ENCODE measurements at regions not wholly inside any gene's neighbourhood (a gene's known extent, or its start where the extent isn't known, plus 50 kb on each side); places are given as distances from the start of the nearest gene placed in this dataset.

- no peak overlapping the region for H3K9ac ChIP-seq (ENCODE audit: low read length)
- no peak overlapping the region for H3K4me3 ChIP-seq (ENCODE audit: low read length)
- TF ChIP-seq EZH2 (optimal IDR thresholded peaks at IDR 0.05; ENCODE audit: low read depth, low read length) (no peak), CTCF (IDR thresholded peaks at IDR 0.05; ENCODE audit: low read length) (no peak), EZH2phosphoT487 (IDR thresholded peaks at IDR 0.05; ENCODE audit: low read length) (no peak)
- no peaks in the 10 kb centered on the region for H3K4me1 ChIP-seq (ENCODE audit: low read length)
- DNase-seq: no peak
- H3K4me2 ChIP-seq (ENCODE audit: low read depth, low read length): no peak overlapping the region
- no peak overlapping the region for H3K27ac ChIP-seq (ENCODE audit: low read length)
- no peaks in the 10 kb centered on the region for H3K36me3 ChIP-seq (replicated peaks; ENCODE audit: insufficient read depth, low read length)
- H3K9me3 ChIP-seq (replicated peaks; ENCODE audit: insufficient read depth, low read length): no peaks in the 10 kb centered on the region
- no peaks in the 10 kb centered on the region for H3K79me2 ChIP-seq (ENCODE audit: low read length)
- H2AFZ ChIP-seq (ENCODE audit: low read length): no peak overlapping the region
- H3F3A ChIP-seq (ENCODE audit: insufficient read depth, low read length): no peaks in the 10 kb centered on the region
- H3K9me2 ChIP-seq (replicated peaks; ENCODE audit: insufficient read depth, low read length): no peaks in the 10 kb centered on the region
- no peaks in the 10 kb centered on the region for H4K20me1 ChIP-seq (ENCODE audit: insufficient read depth, low read length)
- H3K27me3 ChIP-seq (replicated peaks; ENCODE audit: insufficient read depth, low read length): no peaks in the 10 kb centered on the region
These were observed 501.0 kb downstream of the PPARGC1A start for GRCh38 chr4:23388699-23389395.

GRCh38 chr4:23388255-23388654 is 501.6 kb downstream of the PPARGC1A start:
- Histone ChIP-seq H3K9ac (ENCODE audit: low read length) (no peak overlapping the region), H3K79me2 (ENCODE audit: low read length) (no peaks in the 10 kb centered on the region), H3K4me1 (ENCODE audit: low read length) (no peaks in the 10 kb centered on the region), H4K20me1 (ENCODE audit: insufficient read depth, low read length) (no peaks in the 10 kb centered on the region), H3K36me3 (replicated peaks; ENCODE audit: insufficient read depth, low read length) (no peaks in the 10 kb centered on the region), H3K9me2 (replicated peaks; ENCODE audit: insufficient read depth, low read length) (no peaks in the 10 kb centered on the region), H2AFZ (ENCODE audit: low read length) (no peak overlapping the region), H3K27me3 (replicated peaks; ENCODE audit: insufficient read depth, low read length) (no peaks in the 10 kb centered on the region), H3K27ac (ENCODE audit: low read length) (no peak overlapping the region), H3K4me3 (ENCODE audit: low read length) (no peak overlapping the region), H3K9me3 (replicated peaks; ENCODE audit: insufficient read depth, low read length) (no peaks in the 10 kb centered on the region), H3F3A (ENCODE audit: insufficient read depth, low read length) (no peaks in the 10 kb centered on the region), H3K4me2 (ENCODE audit: low read depth, low read length) (no peak overlapping the region)
- no peak for TF ChIP-seq EZH2 (optimal IDR thresholded peaks at IDR 0.05; ENCODE audit: low read depth, low read length)
- no peak for TF ChIP-seq EZH2phosphoT487 (IDR thresholded peaks at IDR 0.05; ENCODE audit: low read length)
- DNase-seq: no peak

- TF ChIP-seq CTCF (IDR thresholded peaks at IDR 0.05; ENCODE audit: low read length) (no peak), EZH2 (optimal IDR thresholded peaks at IDR 0.05; ENCODE audit: low read depth, low read length) (no peak), EZH2phosphoT487 (IDR thresholded peaks at IDR 0.05; ENCODE audit: low read length) (no peak)
- H3F3A ChIP-seq (ENCODE audit: insufficient read depth, low read length): no peaks in the 10 kb centered on the region
- DNase-seq: no peak
- H3K79me2 ChIP-seq (ENCODE audit: low read length): no peaks in the 10 kb centered on the region
- H3K9me3 ChIP-seq (replicated peaks; ENCODE audit: insufficient read depth, low read length): no peaks in the 10 kb centered on the region
- H3K9me2 ChIP-seq (replicated peaks; ENCODE audit: insufficient read depth, low read length): no peaks in the 10 kb centered on the region
- no peak overlapping the region for H3K27ac ChIP-seq (ENCODE audit: low read length)
- no peaks in the 10 kb centered on the region for H3K36me3 ChIP-seq (replicated peaks; ENCODE audit: insufficient read depth, low read length)
- no peak overlapping the region for H3K4me2 ChIP-seq (ENCODE audit: low read depth, low read length)
- no peaks in the 10 kb centered on the region for H3K4me1 ChIP-seq (ENCODE audit: low read length)
- H3K4me3 ChIP-seq (ENCODE audit: low read length): no peak overlapping the region
- no peak overlapping the region for H2AFZ ChIP-seq (ENCODE audit: low read length)
- H4K20me1 ChIP-seq (ENCODE audit: insufficient read depth, low read length): no peaks in the 10 kb centered on the region
- no peak overlapping the region for H3K9ac ChIP-seq (ENCODE audit: low read length)
- no peaks in the 10 kb centered on the region for H3K27me3 ChIP-seq (replicated peaks; ENCODE audit: insufficient read depth, low read length)
These were observed 505.1 kb downstream of the PPARGC1A start for GRCh38 chr4:23384741-23385140.

- Histone ChIP-seq H2AFZ (ENCODE audit: low read length) (no peak overlapping the region), H3K27ac (ENCODE audit: low read length) (no peak overlapping the region), H3K9ac (ENCODE audit: low read length) (no peak overlapping the region), H3K9me2 (replicated peaks; ENCODE audit: insufficient read depth, low read length) (no peaks in the 10 kb centered on the region), H3K27me3 (replicated peaks; ENCODE audit: insufficient read depth, low read length) (no peaks in the 10 kb centered on the region), H3K9me3 (replicated peaks; ENCODE audit: insufficient read depth, low read length) (no peaks in the 10 kb centered on the region), H3F3A (ENCODE audit: insufficient read depth, low read length) (no peaks in the 10 kb centered on the region), H3K4me2 (ENCODE audit: low read depth, low read length) (no peak overlapping the region), H3K4me1 (ENCODE audit: low read length) (no peaks in the 10 kb centered on the region), H3K36me3 (replicated peaks; ENCODE audit: insufficient read depth, low read length) (no peaks in the 10 kb centered on the region), H4K20me1 (ENCODE audit: insufficient read depth, low read length) (no peaks in the 10 kb centered on the region), H3K79me2 (ENCODE audit: low read length) (no peaks in the 10 kb centered on the region), H3K4me3 (ENCODE audit: low read length) (no peak overlapping the region)
- TF ChIP-seq EZH2 (optimal IDR thresholded peaks at IDR 0.05; ENCODE audit: low read depth, low read length) (no peak), CTCF (IDR thresholded peaks at IDR 0.05; ENCODE audit: low read length) (no peak), EZH2phosphoT487 (IDR thresholded peaks at IDR 0.05; ENCODE audit: low read length) (no peak)
- DNase-seq: no peak
These were observed 507.0 kb downstream of the PPARGC1A start for GRCh38 chr4:23382879-23383278.
